GM23338 (cell line): ENCODE measurements at regions not wholly inside any gene's neighbourhood (a gene's known extent, or its start where the extent isn't known, plus 50 kb on each side); places are given as distances from the start of the nearest gene placed in this dataset.

ENCODE experiments used
- ATAC-seq: fragments of 200-7000 bp; cut with Tn5 transposase; 3 replicates; pipeline ENCODE4 v1.9.1; 2020
- DNase-seq: peaks from one replicate; pipeline ENCODE4 v3.0.0-alpha.2; 2015; ENCODE audit warnings: low spot score
- H2AFZ ChIP-seq: fragments of 200-600 bp; sonication (generic); 2 replicates; pipeline ENCODE4 v1.8.0; 2016; ENCODE audit warnings: antibody characterized with exemption, mild to moderate bottlenecking, moderate library complexity
- H3F3A ChIP-seq: fragments of 200-600 bp; sonication (generic); replicated peaks from 2 replicates; pipeline ENCODE4 v1.8.0; 2017; ENCODE audit warnings: antibody characterized with exemption, mixed run types, low read depth
- H3K27ac ChIP-seq: fragments of 200-600 bp; sonication (generic); 2 replicates; pipeline ENCODE4 v1.6.1; 2016; ENCODE audit warnings: low read depth
- H3K27me3 ChIP-seq: fragments of 200-600 bp; sonication (generic); 2 replicates; pipeline ENCODE4 v1.8.0; 2016; ENCODE audit warnings: mild to moderate bottlenecking, mixed run types, moderate library complexity; ENCODE audit not compliant: insufficient read depth
- H3K36me3 ChIP-seq: fragments of 200-600 bp; sonication (generic); 2 replicates; pipeline ENCODE4 v1.8.0; 2016; ENCODE audit warnings: mild to moderate bottlenecking; ENCODE audit not compliant: insufficient read depth
- H3K4me1 ChIP-seq: fragments of 200-600 bp; sonication (generic); 2 replicates; pipeline ENCODE4 v1.8.0; 2016; ENCODE audit warnings: mild to moderate bottlenecking, moderate library complexity; ENCODE audit not compliant: insufficient read depth
- H3K4me2 ChIP-seq: fragments of 200-600 bp; sonication (generic); 2 replicates; pipeline ENCODE4 v1.7.1; 2017; ENCODE audit warnings: mixed run types
- H3K4me3 ChIP-seq: fragments of 200-600 bp; sonication (generic); 2 replicates; pipeline ENCODE4 v1.6.1; 2016; ENCODE audit warnings: mixed run types
- H3K79me2 ChIP-seq: fragments of 200-600 bp; sonication (generic); replicated peaks from 2 replicates; pipeline ENCODE4 v1.8.0; 2017; ENCODE audit warnings: mild to moderate bottlenecking; ENCODE audit not compliant: insufficient read depth
- H3K9me2 ChIP-seq: fragments of 200-600 bp; sonication (generic); 2 replicates; pipeline ENCODE4 v1.8.0; 2017; ENCODE audit not compliant: insufficient read depth
- H4K20me1 ChIP-seq: fragments of 200-600 bp; sonication (generic); replicated peaks from 2 replicates; pipeline ENCODE4 v1.8.0; 2017; ENCODE audit warnings: mild to moderate bottlenecking; ENCODE audit not compliant: insufficient read depth
- H3K27ac Mint-ChIP-seq: 2 replicates; pipeline ENCODE4 v1.8.0; 2020; ENCODE audit warnings: inconsistent platforms, mild to moderate bottlenecking, moderate library complexity, mixed read lengths
- H3K27me3 Mint-ChIP-seq: 3 replicates; pipeline ENCODE4 v1.8.0; 2022; ENCODE audit warnings: low read depth, mild to moderate bottlenecking, moderate library complexity, mixed read lengths, inconsistent platforms; ENCODE audit not compliant: insufficient read depth, poor library complexity
- H3K36me3 Mint-ChIP-seq: 3 replicates; pipeline ENCODE4 v1.8.0; 2021; ENCODE audit warnings: low read depth, mild to moderate bottlenecking, inconsistent platforms, moderate library complexity, mixed read lengths
- H3K4me1 Mint-ChIP-seq: 3 replicates; pipeline ENCODE4 v1.8.0; 2020; ENCODE audit warnings: mild to moderate bottlenecking, inconsistent platforms, mixed read lengths
- H3K4me3 Mint-ChIP-seq: 3 replicates; pipeline ENCODE4 v1.8.0; 2021; ENCODE audit warnings: moderate library complexity, mild to moderate bottlenecking, inconsistent platforms, mixed read lengths
- H3K9me3 Mint-ChIP-seq: 3 replicates; pipeline ENCODE4 v1.8.0; 2020; ENCODE audit warnings: moderate library complexity, mild to moderate bottlenecking, inconsistent platforms, mixed read lengths
- TF ChIP-seq, protein P1 (sequence below): fragments of 250-450 bp; sonication (Bioruptor Pico); IDR thresholded peaks from 2 replicates; pipeline ENCODE4 v1.5.0; 2020; ENCODE audit warnings: mild to moderate bottlenecking, moderate library complexity
- TF ChIP-seq, protein P2 (sequence below): IDR thresholded peaks from one replicate; pipeline ENCODE4 v1.6.1; 2018; ENCODE audit warnings: antibody characterized with exemption; ENCODE audit not compliant: unreplicated experiment

DNA sequence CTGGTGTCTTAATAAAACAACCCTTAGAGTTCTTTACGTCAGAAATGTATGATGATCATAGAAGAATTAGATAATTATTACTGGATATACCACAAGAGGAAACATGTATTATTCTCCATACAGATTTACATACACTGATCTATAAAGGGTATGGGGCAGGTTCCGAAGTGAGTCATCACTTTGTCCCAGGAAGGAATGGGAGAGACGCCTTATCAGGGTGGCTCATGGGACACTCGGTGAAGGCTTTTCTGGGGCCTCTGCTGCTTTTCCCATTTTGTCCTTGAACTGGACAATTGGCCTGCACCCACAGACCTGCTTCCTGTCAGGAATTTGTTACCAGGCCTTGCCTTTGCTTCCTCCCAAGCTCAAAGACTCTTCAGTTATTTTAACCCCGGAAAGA lies 233.8 kb upstream of the RUNX1 start (continued):
- TF ChIP-seq, protein P1, sequence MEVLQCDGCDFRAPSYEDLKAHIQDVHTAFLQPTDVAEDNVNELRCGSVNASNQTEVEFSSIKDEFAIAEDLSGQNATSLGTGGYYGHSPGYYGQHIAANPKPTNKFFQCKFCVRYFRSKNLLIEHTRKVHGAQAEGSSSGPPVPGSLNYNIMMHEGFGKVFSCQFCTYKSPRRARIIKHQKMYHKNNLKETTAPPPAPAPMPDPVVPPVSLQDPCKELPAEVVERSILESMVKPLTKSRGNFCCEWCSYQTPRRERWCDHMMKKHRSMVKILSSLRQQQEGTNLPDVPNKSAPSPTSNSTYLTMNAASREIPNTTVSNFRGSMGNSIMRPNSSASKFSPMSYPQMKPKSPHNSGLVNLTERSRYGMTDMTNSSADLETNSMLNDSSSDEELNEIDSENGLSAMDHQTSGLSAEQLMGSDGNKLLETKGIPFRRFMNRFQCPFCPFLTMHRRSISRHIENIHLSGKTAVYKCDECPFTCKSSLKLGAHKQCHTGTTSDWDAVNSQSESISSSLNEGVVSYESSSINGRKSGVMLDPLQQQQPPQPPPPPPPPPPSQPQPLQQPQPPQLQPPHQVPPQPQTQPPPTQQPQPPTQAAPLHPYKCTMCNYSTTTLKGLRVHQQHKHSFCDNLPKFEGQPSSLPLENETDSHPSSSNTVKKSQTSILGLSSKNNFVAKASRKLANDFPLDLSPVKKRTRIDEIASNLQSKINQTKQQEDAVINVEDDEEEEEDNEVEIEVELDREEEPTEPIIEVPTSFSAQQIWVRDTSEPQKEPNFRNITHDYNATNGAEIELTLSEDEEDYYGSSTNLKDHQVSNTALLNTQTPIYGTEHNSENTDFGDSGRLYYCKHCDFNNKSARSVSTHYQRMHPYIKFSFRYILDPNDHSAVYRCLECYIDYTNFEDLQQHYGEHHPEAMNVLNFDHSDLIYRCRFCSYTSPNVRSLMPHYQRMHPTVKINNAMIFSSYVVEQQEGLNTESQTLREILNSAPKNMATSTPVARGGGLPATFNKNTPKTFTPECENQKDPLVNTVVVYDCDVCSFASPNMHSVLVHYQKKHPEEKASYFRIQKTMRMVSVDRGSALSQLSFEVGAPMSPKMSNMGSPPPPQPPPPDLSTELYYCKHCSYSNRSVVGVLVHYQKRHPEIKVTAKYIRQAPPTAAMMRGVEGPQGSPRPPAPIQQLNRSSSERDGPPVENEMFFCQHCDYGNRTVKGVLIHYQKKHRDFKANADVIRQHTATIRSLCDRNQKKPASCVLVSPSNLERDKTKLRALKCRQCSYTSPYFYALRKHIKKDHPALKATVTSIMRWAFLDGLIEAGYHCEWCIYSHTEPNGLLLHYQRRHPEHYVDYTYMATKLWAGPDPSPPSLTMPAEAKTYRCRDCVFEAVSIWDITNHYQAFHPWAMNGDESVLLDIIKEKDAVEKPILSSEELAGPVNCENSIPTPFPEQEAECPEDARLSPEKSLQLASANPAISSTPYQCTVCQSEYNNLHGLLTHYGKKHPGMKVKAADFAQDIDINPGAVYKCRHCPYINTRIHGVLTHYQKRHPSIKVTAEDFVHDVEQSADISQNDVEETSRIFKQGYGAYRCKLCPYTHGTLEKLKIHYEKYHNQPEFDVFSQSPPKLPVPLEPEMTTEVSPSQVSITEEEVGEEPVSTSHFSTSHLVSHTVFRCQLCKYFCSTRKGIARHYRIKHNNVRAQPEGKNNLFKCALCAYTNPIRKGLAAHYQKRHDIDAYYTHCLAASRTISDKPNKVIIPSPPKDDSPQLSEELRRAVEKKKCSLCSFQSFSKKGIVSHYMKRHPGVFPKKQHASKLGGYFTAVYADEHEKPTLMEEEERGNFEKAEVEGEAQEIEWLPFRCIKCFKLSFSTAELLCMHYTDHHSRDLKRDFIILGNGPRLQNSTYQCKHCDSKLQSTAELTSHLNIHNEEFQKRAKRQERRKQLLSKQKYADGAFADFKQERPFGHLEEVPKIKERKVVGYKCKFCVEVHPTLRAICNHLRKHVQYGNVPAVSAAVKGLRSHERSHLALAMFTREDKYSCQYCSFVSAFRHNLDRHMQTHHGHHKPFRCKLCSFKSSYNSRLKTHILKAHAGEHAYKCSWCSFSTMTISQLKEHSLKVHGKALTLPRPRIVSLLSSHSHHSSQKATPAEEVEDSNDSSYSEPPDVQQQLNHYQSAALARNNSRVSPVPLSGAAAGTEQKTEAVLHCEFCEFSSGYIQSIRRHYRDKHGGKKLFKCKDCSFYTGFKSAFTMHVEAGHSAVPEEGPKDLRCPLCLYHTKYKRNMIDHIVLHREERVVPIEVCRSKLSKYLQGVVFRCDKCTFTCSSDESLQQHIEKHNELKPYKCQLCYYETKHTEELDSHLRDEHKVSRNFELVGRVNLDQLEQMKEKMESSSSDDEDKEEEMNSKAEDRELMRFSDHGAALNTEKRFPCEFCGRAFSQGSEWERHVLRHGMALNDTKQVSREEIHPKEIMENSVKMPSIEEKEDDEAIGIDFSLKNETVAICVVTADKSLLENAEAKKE (CRISPR knock-in tag), result no peak

DNA sequence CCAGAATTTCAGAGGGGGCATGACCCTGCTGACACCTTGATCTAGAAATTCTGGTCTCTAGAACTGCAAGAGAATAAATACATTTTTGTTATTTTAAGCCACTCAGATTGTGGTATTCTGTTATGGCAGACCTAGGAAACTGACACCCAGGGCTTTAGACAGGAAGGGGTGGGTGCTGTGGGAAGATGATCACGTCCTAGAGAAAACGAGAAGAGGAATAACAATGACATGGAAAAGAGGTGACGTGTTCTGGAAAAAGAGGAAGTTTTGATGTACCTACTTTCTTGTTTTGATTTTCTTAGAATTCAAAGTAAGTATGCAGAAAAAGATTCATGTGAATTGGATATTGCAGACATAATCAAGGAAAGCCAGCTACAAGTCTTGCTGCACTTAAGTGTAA lies 232.9 kb upstream of the RUNX1 start:
- Histone ChIP-seq H3K79me2 (no peaks in the 10 kb centered on the region), H3K4me1 (no peaks in the 10 kb centered on the region), H2AFZ (no peak overlapping the region), H3K36me3 (no peaks in the 10 kb centered on the region), H4K20me1 (no peaks in the 10 kb centered on the region), H3K9me2 (no peaks in the 10 kb centered on the region), H3K27me3 (no peaks in the 10 kb centered on the region), H3K4me2 (no peak overlapping the region), H3K4me3 (no peak overlapping the region), H3K27ac (no peak overlapping the region), H3F3A (no peaks in the 10 kb centered on the region)
- Mint-ChIP-seq H3K4me3 (no peak overlapping the region), H3K27me3 (peaks cover 1% of the 10 kb centered on the region), H3K27ac (no peak overlapping the region), H3K4me1 (no peaks in the 10 kb centered on the region; the same call in 1 of the 3 replicates), H3K36me3 (no peaks in the 10 kb centered on the region; the same call in 2 of the 3 replicates), H3K9me3 (peaks cover 3% of the 10 kb centered on the region; the same call in 1 of the 3 replicates)
- ATAC-seq (no peak), DNase-seq (no peak)
- TF ChIP-seq, protein P2, sequence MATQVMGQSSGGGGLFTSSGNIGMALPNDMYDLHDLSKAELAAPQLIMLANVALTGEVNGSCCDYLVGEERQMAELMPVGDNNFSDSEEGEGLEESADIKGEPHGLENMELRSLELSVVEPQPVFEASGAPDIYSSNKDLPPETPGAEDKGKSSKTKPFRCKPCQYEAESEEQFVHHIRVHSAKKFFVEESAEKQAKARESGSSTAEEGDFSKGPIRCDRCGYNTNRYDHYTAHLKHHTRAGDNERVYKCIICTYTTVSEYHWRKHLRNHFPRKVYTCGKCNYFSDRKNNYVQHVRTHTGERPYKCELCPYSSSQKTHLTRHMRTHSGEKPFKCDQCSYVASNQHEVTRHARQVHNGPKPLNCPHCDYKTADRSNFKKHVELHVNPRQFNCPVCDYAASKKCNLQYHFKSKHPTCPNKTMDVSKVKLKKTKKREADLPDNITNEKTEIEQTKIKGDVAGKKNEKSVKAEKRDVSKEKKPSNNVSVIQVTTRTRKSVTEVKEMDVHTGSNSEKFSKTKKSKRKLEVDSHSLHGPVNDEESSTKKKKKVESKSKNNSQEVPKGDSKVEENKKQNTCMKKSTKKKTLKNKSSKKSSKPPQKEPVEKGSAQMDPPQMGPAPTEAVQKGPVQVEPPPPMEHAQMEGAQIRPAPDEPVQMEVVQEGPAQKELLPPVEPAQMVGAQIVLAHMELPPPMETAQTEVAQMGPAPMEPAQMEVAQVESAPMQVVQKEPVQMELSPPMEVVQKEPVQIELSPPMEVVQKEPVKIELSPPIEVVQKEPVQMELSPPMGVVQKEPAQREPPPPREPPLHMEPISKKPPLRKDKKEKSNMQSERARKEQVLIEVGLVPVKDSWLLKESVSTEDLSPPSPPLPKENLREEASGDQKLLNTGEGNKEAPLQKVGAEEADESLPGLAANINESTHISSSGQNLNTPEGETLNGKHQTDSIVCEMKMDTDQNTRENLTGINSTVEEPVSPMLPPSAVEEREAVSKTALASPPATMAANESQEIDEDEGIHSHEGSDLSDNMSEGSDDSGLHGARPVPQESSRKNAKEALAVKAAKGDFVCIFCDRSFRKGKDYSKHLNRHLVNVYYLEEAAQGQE, result no peak
